ENCODE measurements at regions not wholly inside any gene's neighbourhood (a gene's known extent, or its start where the extent isn't known, plus 50 kb on each side); places are given as distances from the start of the nearest gene placed in this dataset.

GRCh38 chr20:50328996-50329898 lies 138.6 kb downstream of the CEBPB start:
- no peaks in the 10 kb centered on the region for H3K9me3 ChIP-seq
- no peak overlapping the region for H3K4me3 ChIP-seq
- 92% methylated on average over 4 of the region's 4 CpGs for WGBS
- H3K27ac ChIP-seq = no peak overlapping the region
- no peaks in the 10 kb centered on the region for H3K4me1 ChIP-seq (replicated peaks)
- intact Hi-C loops (cut with DNase I) = no loop called here
- no peak for TF ChIP-seq CTCF (IDR thresholded peaks at IDR 0.05)
- no peak for TF ChIP-seq POLR2A (IDR thresholded peaks at IDR 0.05)
- TF ChIP-seq POLR2AphosphoS5 (IDR thresholded peaks at IDR 0.05) = no peak
- H3K36me3 ChIP-seq = no peaks in the 10 kb centered on the region
- DNase-seq (ENCODE audit: low spot score) = no peak
- H3K27me3 ChIP-seq (replicated peaks; ENCODE audit: insufficient read depth) = no peaks in the 10 kb centered on the region

- H3K27ac ChIP-seq = no peak overlapping the region
- no peaks in the 10 kb centered on the region for H3K9me3 ChIP-seq
- DNase-seq (ENCODE audit: low spot score) = no peak
- no peak for TF ChIP-seq POLR2AphosphoS5 (IDR thresholded peaks at IDR 0.05)
- no peak for TF ChIP-seq POLR2A (IDR thresholded peaks at IDR 0.05)
- TF ChIP-seq CTCF (IDR thresholded peaks at IDR 0.05) = no peak
- H3K36me3 ChIP-seq = no peaks in the 10 kb centered on the region
- WGBS = 76% methylated on average over 3 of the region's 3 CpGs
- H3K27me3 ChIP-seq (replicated peaks; ENCODE audit: insufficient read depth) = no peaks in the 10 kb centered on the region
- no peaks in the 10 kb centered on the region for H3K4me1 ChIP-seq (replicated peaks)
- intact Hi-C loops (cut with DNase I) = no loop called here
- H3K4me3 ChIP-seq = no peak overlapping the region
Measured at GRCh38 chr20:50329981-50330503, 139.4 kb downstream of the CEBPB start.

GRCh38 chr20:50330504-50331313 lies 140.1 kb downstream of the CEBPB start:
- Histone ChIP-seq H3K27me3 (replicated peaks; ENCODE audit: insufficient read depth) (no peaks in the 10 kb centered on the region), H3K4me3 (no peak overlapping the region), H3K27ac (peak overlapping the region in 1 of 2 donors; percentile 8), H3K4me1 (replicated peaks) (no peaks in the 10 kb centered on the region), H3K9me3 (no peaks in the 10 kb centered on the region), H3K36me3 (no peaks in the 10 kb centered on the region)
- 41% methylated on average over 17 of the region's 17 CpGs for WGBS
- DNase-seq (ENCODE audit: low spot score) = peak; percentile 36
- intact Hi-C loops (cut with DNase I) = no loop called here
- TF ChIP-seq POLR2AphosphoS5 (IDR thresholded peaks at IDR 0.05) = peak; percentile 11
- TF ChIP-seq POLR2A (IDR thresholded peaks at IDR 0.05) = no peak
- TF ChIP-seq CTCF (IDR thresholded peaks at IDR 0.05) = no peak

GRCh38 chr20:50331469-50332363 lies 141.1 kb downstream of the CEBPB start:
- H3K36me3 ChIP-seq = no peaks in the 10 kb centered on the region
- no peaks in the 10 kb centered on the region for H3K27me3 ChIP-seq (replicated peaks; ENCODE audit: insufficient read depth)
- H3K4me3 ChIP-seq = no peak overlapping the region
- intact Hi-C loops (cut with DNase I) = no loop called here
- H3K4me1 ChIP-seq (replicated peaks) = no peaks in the 10 kb centered on the region
- no peak overlapping the region for H3K27ac ChIP-seq
- no peaks in the 10 kb centered on the region for H3K9me3 ChIP-seq
- 77% methylated on average over 10 of the region's 10 CpGs for WGBS
- DNase-seq (ENCODE audit: low spot score) = no peak
- TF ChIP-seq POLR2A (IDR thresholded peaks at IDR 0.05) = no peak
- peak; percentile 5 for TF ChIP-seq POLR2AphosphoS5 (IDR thresholded peaks at IDR 0.05)
- no peak for TF ChIP-seq CTCF (IDR thresholded peaks at IDR 0.05)
